ENCODE measurements at regions not wholly inside any gene's neighbourhood (a gene's known extent, or its start where the extent isn't known, plus 50 kb on each side); places are given as distances from the start of the nearest gene placed in this dataset.

DNA sequence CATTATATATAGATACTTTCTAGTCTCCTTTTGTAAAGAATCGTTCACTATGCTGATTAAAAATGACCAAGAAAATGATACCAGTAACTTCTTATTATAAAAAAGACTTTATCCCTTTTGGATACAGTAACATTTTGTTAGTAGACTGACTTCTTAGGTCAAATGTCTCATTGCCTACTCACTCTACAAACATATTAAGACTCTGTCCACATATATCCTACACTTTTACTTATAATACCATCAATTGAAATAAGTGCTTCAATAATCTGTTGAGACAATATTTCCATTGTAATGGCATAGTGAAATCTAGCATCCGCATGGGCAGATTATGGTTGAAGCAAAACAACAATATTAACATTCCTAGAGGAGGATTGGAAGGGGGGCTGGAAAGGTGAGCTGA, 180.6 kb downstream of the ARL4A start:
- TF ChIP-seq EZH2phosphoT487 (conservative IDR thresholded peaks at IDR 0.05; ENCODE audit: low read length), result no peak
- TF ChIP-seq, protein P1, sequence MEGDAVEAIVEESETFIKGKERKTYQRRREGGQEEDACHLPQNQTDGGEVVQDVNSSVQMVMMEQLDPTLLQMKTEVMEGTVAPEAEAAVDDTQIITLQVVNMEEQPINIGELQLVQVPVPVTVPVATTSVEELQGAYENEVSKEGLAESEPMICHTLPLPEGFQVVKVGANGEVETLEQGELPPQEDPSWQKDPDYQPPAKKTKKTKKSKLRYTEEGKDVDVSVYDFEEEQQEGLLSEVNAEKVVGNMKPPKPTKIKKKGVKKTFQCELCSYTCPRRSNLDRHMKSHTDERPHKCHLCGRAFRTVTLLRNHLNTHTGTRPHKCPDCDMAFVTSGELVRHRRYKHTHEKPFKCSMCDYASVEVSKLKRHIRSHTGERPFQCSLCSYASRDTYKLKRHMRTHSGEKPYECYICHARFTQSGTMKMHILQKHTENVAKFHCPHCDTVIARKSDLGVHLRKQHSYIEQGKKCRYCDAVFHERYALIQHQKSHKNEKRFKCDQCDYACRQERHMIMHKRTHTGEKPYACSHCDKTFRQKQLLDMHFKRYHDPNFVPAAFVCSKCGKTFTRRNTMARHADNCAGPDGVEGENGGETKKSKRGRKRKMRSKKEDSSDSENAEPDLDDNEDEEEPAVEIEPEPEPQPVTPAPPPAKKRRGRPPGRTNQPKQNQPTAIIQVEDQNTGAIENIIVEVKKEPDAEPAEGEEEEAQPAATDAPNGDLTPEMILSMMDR (IDR thresholded peaks at IDR 0.05; ENCODE audit: insufficient read depth, low read length, poor library complexity, severe bottlenecking), result no peak

Data from SU-DHL-6 (cell line).